Epithelial cell of esophagus (primary cell): ENCODE measurements at regions not wholly inside any gene's neighbourhood (a gene's known extent, or its start where the extent isn't known, plus 50 kb on each side); places are given as distances from the start of the nearest gene placed in this dataset.
A peak's percentile ranks its signal among the peaks of the same experiment; 100 is the strongest.
"Not testable (repeated sequence)": the region's sequence is repeated elsewhere in the genome, so short reads cannot be mapped to it uniquely, and the experiment has no call there.

Experiments used
- DNase-seq: peaks from one replicate; pipeline ENCODE4 v3.0.0; 2010; ENCODE audit warnings: low read depth
- H3K4me3 ChIP-seq: 2 replicates; pipeline ENCODE4 v1.5.1; 2011; ENCODE audit warnings: mild to moderate bottlenecking, low read length, control low read depth
- CTCF ChIP-seq: IDR thresholded peaks from 2 replicates; pipeline ENCODE4 v1.5.1; 2011; ENCODE audit warnings: low read depth, mild to moderate bottlenecking, low read length, control low read depth, inconsistent platforms; ENCODE audit not compliant: insufficient read depth; ENCODE audit errors: missing control alignments

- DNase-seq, result no peak
Measured at GRCh38 chr3:102374863-102375634, 59.8 kb upstream of the ZPLD1 start.

GRCh38 chr3:102378216-102378615 is 56.6 kb upstream of the ZPLD1 start:
- no peak for TF ChIP-seq CTCF
- peak; percentile 95 for DNase-seq
- H3K4me3 ChIP-seq, result no peak overlapping the region

More at GRCh38 chr3:102374863-102375634, 59.8 kb upstream of the ZPLD1 start:
- no peak for TF ChIP-seq CTCF
- no peak overlapping the region for H3K4me3 ChIP-seq

- H3K4me3 ChIP-seq, DNase-seq: not testable (repeated sequence)
Measured at GRCh38 chr3:102382201-102382600, 52.6 kb upstream of the ZPLD1 start.
